OCI-LY3 (cell line): ENCODE measurements at regions not wholly inside any gene's neighbourhood (a gene's known extent, or its start where the extent isn't known, plus 50 kb on each side); places are given as distances from the start of the nearest gene placed in this dataset.

Experiments used
- H2AFZ ChIP-seq: fragments of 200-600, 300-600 bp; shearing (Covaris generic); 2 replicates; pipeline ENCODE4 v1.6.0; 2014; ENCODE audit warnings: antibody characterized with exemption, low read depth, low read length
- H3K27ac ChIP-seq: fragments of 200-600, 300-600 bp; sonication (generic); 2 replicates; pipeline ENCODE4 v1.5.1; 2014; ENCODE audit warnings: mild to moderate bottlenecking, low read length, moderate library complexity, mixed read lengths
- H3K27me3 ChIP-seq: fragments of 200-600, 300-600 bp; sonication (generic); 2 replicates; pipeline ENCODE4 v1.6.1; 2014; ENCODE audit warnings: low read depth, low read length, mixed read lengths
- H3K36me3 ChIP-seq: fragments of 200-600, 300-600 bp; sonication (generic); replicated peaks from 2 replicates; pipeline ENCODE3; 2014; ENCODE audit warnings: low read depth, low read length, mixed read lengths
- H3K4me1 ChIP-seq: fragments of 300-600, 200-600 bp; sonication (generic); 2 replicates; pipeline ENCODE4 v1.6.1; 2014; ENCODE audit warnings: low read length, mixed read lengths
- H3K4me2 ChIP-seq: fragments of 200-600, 300-600 bp; sonication (generic); 2 replicates; pipeline ENCODE4 v1.6.1; 2014; ENCODE audit warnings: low read length, mixed read lengths
- H3K4me3 ChIP-seq: fragments of 300-600, 200-600 bp; sonication (generic); 2 replicates; pipeline ENCODE4 v1.5.1; 2014; ENCODE audit warnings: antibody characterized with exemption, mild to moderate bottlenecking, low read length, moderate library complexity
- H3K79me2 ChIP-seq: fragments of 300-600, 200-600 bp; shearing (Covaris generic); 2 replicates; pipeline ENCODE4 v1.6.1; 2014; ENCODE audit warnings: mild to moderate bottlenecking, low read length, mixed read lengths
- H3K9ac ChIP-seq: fragments of 300-600, 200-600 bp; shearing (Covaris generic); 2 replicates; pipeline ENCODE4 v1.6.0; 2014; ENCODE audit warnings: mild to moderate bottlenecking, low read length, moderate library complexity
- H3K9me3 ChIP-seq: fragments of 200-600, 300-600 bp; shearing (Covaris generic); 2 replicates; pipeline ENCODE4 v1.6.1; 2014; ENCODE audit warnings: low read length, mixed read lengths; ENCODE audit not compliant: insufficient read depth
- H4K20me1 ChIP-seq: fragments of 200-600, 300-600 bp; sonication (generic); 2 replicates; pipeline ENCODE4 v1.6.1; 2016; ENCODE audit warnings: low read length, mixed read lengths; ENCODE audit not compliant: insufficient read depth
- CTCF ChIP-seq: fragments of 200-600, 300-600 bp; sonication (generic); IDR thresholded peaks from 2 replicates; pipeline ENCODE4 v1.5.1; 2014; ENCODE audit warnings: antibody characterized with exemption, low read length, low read depth
- EZH2phosphoT487 ChIP-seq: fragments of 200-600 bp; shearing (Covaris generic); IDR thresholded peaks from 2 replicates; pipeline ENCODE4 v1.6.1; 2018; ENCODE audit warnings: antibody characterized with exemption, mixed run types, low read depth

- H3K79me2 ChIP-seq: no peaks in the 10 kb centered on the region
- no peak for TF ChIP-seq CTCF
- TF ChIP-seq EZH2phosphoT487: no peak
- no peaks in the 10 kb centered on the region for H3K27me3 ChIP-seq
- H3K27ac ChIP-seq: no peak overlapping the region
- no peak overlapping the region for H2AFZ ChIP-seq
- H3K4me2 ChIP-seq: no peak overlapping the region
- no peaks in the 10 kb centered on the region for H3K9me3 ChIP-seq
- no peaks in the 10 kb centered on the region for H3K36me3 ChIP-seq
- H3K4me1 ChIP-seq: no peaks in the 10 kb centered on the region
- H4K20me1 ChIP-seq: no peaks in the 10 kb centered on the region
- H3K9ac ChIP-seq: no peak overlapping the region
- H3K4me3 ChIP-seq: no peak overlapping the region
Observed at GRCh38 chr5:129163810-129164378, 69.3 kb downstream of the ISOC1 start.

- no peak overlapping the region for H3K4me3 ChIP-seq
- no peaks in the 10 kb centered on the region for H3K36me3 ChIP-seq
Observed at GRCh38 chr5:129170050-129170449, 75.5 kb downstream of the ISOC1 start.

GRCh38 chr5:129171194-129171944 is 76.8 kb downstream of the ISOC1 start:
- TF ChIP-seq EZH2phosphoT487 (no peak), CTCF (no peak)
- Histone ChIP-seq H3K4me1 (peaks cover 5% of the 10 kb centered on the region; the same call in 1 of the 2 replicates), H3K9ac (no peak overlapping the region), H4K20me1 (no peaks in the 10 kb centered on the region), H3K9me3 (no peaks in the 10 kb centered on the region), H3K36me3 (no peaks in the 10 kb centered on the region), H3K4me3 (no peak overlapping the region), H3K27ac (no peak overlapping the region), H3K79me2 (no peaks in the 10 kb centered on the region), H3K27me3 (no peaks in the 10 kb centered on the region), H3K4me2 (no peak overlapping the region), H2AFZ (no peak overlapping the region)

More at GRCh38 chr5:129170050-129170449, 75.5 kb downstream of the ISOC1 start:
- Histone ChIP-seq H2AFZ (no peak overlapping the region), H3K4me1 (peaks cover 5% of the 10 kb centered on the region; the same call in 1 of the 2 replicates), H3K27ac (no peak overlapping the region), H3K4me2 (no peak overlapping the region), H3K27me3 (no peaks in the 10 kb centered on the region), H3K9ac (no peak overlapping the region), H3K79me2 (no peaks in the 10 kb centered on the region), H3K9me3 (no peaks in the 10 kb centered on the region), H4K20me1 (no peaks in the 10 kb centered on the region)
- no peak for TF ChIP-seq CTCF
- no peak for TF ChIP-seq EZH2phosphoT487

- H3K4me2 ChIP-seq: no peak overlapping the region
- H3K9me3 ChIP-seq: no peaks in the 10 kb centered on the region
- TF ChIP-seq EZH2phosphoT487 (no peak), CTCF (peak; percentile 25; the same call in 1 of the 2 replicates)
Observed at GRCh38 chr5:129172580-129172979, 78.0 kb downstream of the ISOC1 start.

More at GRCh38 chr5:129172580-129172979, 78.0 kb downstream of the ISOC1 start:
- Histone ChIP-seq H3K79me2 (no peaks in the 10 kb centered on the region), H3K4me3 (no peak overlapping the region), H3K27me3 (no peaks in the 10 kb centered on the region), H3K9ac (no peak overlapping the region), H2AFZ (no peak overlapping the region), H3K27ac (no peak overlapping the region), H4K20me1 (no peaks in the 10 kb centered on the region), H3K4me1 (peaks cover 5% of the 10 kb centered on the region; the same call in 1 of the 2 replicates), H3K36me3 (no peaks in the 10 kb centered on the region)
